NCI-H2029 (cell line): ENCODE measurements at regions not wholly inside any gene's neighbourhood (a gene's known extent, or its start where the extent isn't known, plus 50 kb on each side); places are given as distances from the start of the nearest gene placed in this dataset.

Source experiments
- DNase-seq: peaks from one replicate; lab custom pipeline; 2025; lab: John Stamatoyannopoulos, UW

DNA sequence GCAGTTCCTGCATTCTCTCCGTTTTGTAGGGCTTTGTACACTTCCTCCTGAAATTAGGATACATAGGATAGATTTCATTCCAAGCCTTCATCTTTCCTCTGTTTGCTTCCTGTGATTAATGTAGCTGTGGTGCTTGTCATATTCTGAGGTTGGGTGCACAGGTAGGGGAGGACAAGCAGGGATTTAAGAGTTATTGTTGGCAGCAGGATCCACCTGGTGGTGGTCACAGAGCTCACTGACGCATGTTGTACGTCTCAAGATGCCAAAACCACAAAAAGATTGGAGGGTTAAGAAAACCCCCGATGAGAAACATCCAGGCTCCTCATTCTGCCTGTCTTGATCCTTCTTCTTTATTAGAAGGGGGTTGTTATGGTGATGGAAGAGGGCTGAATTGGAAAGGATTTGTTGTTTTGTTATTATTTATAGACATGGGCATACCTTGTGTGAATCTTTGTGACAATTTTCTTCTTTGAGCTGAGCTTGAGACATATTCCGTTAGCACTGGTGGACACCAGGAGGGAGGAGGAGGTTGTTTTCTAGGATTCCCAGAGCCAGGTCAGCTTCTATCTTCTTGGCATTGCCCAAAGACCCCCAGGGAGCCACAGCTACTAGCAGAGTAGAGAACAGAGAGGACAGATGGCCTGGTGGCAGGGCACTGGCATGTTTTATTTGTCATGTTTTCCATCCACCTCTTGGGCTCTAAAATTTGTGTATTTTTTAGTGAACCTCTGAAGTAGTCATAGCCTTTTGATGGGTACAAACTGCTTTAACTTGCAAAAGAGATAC lies 57.7 kb upstream of the LARS2 start:
- no peak for DNase-seq

DNA sequence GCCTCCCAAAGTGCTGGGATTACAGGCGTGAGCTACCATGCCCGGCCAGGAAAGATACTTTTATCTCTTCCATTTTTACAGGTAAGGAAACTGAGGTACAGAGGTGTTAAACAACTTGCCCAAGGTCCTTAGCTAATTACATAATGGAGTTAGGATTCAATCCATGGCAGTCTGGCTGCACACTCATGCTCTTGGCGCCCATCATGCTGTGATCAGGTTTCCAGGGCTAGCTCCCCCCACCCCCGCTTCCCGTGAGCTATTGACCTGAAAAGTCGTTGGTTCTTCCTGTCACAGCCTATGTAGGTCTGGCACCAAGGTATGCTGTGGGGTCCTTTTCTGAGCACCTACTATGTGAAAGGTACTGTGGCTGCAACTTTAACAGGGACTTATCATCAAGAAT lies 55.9 kb upstream of the LARS2 start:
- peak; percentile 35 for DNase-seq

DNA sequence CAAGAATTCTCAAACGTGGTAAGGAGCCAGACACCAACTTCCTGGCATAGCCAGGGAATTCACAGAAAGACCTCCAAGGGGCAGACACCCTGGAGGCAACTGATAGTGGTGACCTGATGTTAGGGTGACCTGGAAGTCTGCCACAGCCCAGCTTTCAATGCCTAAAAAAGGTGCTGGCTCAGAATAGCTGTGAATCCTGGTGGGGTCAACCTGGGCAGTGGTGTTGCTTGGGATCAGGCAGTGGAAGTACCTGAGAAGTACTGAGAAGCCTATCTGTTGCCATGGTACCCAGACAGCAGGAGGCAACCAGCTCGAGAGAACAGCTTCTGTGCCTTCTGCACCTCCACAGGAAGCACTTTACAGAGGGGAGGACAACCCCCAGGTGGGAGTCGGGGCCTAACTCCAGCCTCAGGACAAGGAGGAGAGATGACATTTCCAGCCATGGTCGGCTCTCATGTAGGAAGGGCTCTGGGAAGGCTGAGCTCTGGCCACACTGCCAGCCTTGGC lies 55.4 kb upstream of the LARS2 start:
- DNase-seq, result no peak

DNA sequence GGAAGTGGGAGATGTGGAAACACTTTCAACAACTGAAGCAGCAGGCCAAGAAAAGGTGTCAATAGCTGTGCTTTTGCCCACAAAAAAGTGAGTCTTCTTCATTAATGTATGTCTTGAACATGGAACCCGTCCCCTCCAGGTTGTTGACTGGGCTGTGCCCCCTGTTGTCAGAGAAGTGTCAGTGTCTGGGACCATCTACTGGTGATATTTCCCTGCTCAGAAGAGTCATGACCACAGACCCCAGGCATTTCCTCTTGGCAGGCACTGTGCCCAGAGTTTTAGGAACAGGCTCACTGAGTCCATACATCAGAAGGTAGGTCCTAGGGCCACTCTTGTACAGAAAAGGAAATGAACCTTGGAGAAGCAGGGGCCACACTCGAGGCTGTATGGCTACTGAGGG lies 54.8 kb upstream of the LARS2 start:
- DNase-seq, result no peak

DNA sequence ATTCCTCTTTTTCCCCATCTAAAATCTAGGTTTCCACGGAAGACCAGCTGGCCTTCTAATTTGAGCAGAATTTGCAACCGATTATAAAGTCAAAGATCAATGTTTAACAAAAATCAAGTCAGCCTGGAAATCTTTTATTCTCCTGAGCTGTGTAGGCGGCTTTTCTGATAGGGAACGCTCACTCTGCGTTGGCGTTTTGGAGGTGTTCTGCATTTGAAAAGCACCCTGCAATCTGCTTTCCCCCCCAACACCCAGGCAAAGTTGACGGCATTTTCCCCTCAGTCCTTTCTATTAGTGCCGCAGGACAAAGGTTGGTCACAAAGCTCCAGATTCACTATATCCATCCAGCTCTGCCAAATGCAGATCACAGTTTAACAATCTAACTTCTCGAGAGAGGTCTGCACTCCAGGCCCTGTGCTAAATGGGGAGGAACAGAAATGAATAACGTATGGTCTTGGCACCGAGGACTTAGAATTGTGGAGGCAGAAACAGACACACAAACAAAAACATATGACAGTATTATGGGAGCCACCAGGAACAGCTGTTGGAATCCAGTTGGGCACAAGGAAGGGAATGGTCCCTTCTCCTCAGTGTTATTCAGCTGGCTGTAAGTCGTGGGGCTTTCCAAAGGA lies 50.4 kb upstream of the LARS2 start:
- DNase-seq, result no peak
